Natural killer cell (primary cell): ENCODE measurements at regions not wholly inside any gene's neighbourhood (a gene's known extent, or its start where the extent isn't known, plus 50 kb on each side); places are given as distances from the start of the nearest gene placed in this dataset.

Source experiments
- ATAC-seq, 3 donors: fragments of 150-1000 bp in 2 of 3; fragments of 200-7000 bp in 1 of 3; cut with Tn5 transposase; 1 replicate in 1 of 3; 2 replicates in 2 of 3; pipeline ENCODE4 v1.10.0; 2021; ENCODE audit warnings: mild to moderate bottlenecking in 2 of 3, moderate library complexity in 2 of 3
- DNase-seq, 2 donors: peaks; one replicate each; pipeline versions ENCODE4 v3.0.0 to v3.0.0-alpha.2; 2013 to 2021; ENCODE audit warnings: mixed read lengths in 1 of 2
- H3K27ac ChIP-seq: one replicate; pipeline ENCODE4 v1.5.1; 2013; ENCODE audit warnings: mild to moderate bottlenecking, low read length
- H3K27me3 ChIP-seq: one replicate; pipeline ENCODE4 v1.6.1; 2013; ENCODE audit warnings: low read length; ENCODE audit not compliant: control insufficient read depth, insufficient read depth
- H3K36me3 ChIP-seq: one replicate; pipeline ENCODE4 v1.6.1; 2013; ENCODE audit warnings: low read length; ENCODE audit not compliant: control insufficient read depth, insufficient read depth
- H3K4me1 ChIP-seq: one replicate; pipeline ENCODE4 v1.6.1; 2013; ENCODE audit warnings: low read length; ENCODE audit not compliant: control insufficient read depth, insufficient read depth
- H3K4me3 ChIP-seq: one replicate; pipeline ENCODE4 v1.5.1; 2013; ENCODE audit warnings: low read length
- H3K9me3 ChIP-seq: one replicate; pipeline ENCODE4 v1.6.1; 2013; ENCODE audit warnings: low read length; ENCODE audit not compliant: control insufficient read depth, insufficient read depth
- H3K27ac Mint-ChIP-seq, 2 donors: one replicate each; pipeline ENCODE4 v1.8.0; 2022; ENCODE audit warnings: mild to moderate bottlenecking in 2 of 2, mixed read lengths in 2 of 2, moderate library complexity in 1 of 2
- H3K27me3 Mint-ChIP-seq, 2 donors: one replicate each; pipeline ENCODE4 v1.8.0; 2022; ENCODE audit warnings: low read depth in 2 of 2, mixed read lengths in 2 of 2
- H3K36me3 Mint-ChIP-seq: one replicate; pipeline ENCODE4 v1.8.0; 2022; ENCODE audit warnings: mixed read lengths
- H3K4me1 Mint-ChIP-seq, 2 donors: one replicate each; pipeline ENCODE4 v1.8.0; 2022; ENCODE audit warnings: mixed read lengths in 2 of 2
- H3K4me3 Mint-ChIP-seq: one replicate; pipeline ENCODE4 v1.8.0; 2022; ENCODE audit warnings: mild to moderate bottlenecking, moderate library complexity, mixed read lengths
- H3K9me3 Mint-ChIP-seq, 2 donors: one replicate each; pipeline ENCODE4 v1.8.0; 2022; ENCODE audit warnings: mixed read lengths in 2 of 2
- WGBS: methylation state at CpG from one replicate; pipeline ENCODE4 v1.1.7; 2013; ENCODE audit warnings: missing lambda C conversion rate; ENCODE audit not compliant: insufficient coverage; 5-methylcytosine and 5-hydroxymethylcytosine counted together
- intact Hi-C: fragments of 100-400 bp; cut with micrococcal nuclease; formaldehyde crosslinking; loops from one replicate; pipeline ENCODE4 v1.14.2; 2022
- TF ChIP-seq, protein P1 (sequence below): fragments of 200-600 bp; IDR thresholded peaks from one replicate; pipeline ENCODE4 v1.8.0; 2022; ENCODE audit warnings: antibody characterized with exemption

- ATAC-seq (no peak), DNase-seq (no peak)
- Histone ChIP-seq H3K9me3 (no peaks in the 10 kb centered on the region), H3K27ac (no peak overlapping the region), H3K4me3 (no peak overlapping the region), H3K4me1 (peaks cover 9% of the 10 kb centered on the region), H3K36me3 (no peaks in the 10 kb centered on the region), H3K27me3 (no peaks in the 10 kb centered on the region)
- no peaks in the 10 kb centered on the region for H3K9me3 Mint-ChIP-seq
- TF ChIP-seq, protein P1, sequence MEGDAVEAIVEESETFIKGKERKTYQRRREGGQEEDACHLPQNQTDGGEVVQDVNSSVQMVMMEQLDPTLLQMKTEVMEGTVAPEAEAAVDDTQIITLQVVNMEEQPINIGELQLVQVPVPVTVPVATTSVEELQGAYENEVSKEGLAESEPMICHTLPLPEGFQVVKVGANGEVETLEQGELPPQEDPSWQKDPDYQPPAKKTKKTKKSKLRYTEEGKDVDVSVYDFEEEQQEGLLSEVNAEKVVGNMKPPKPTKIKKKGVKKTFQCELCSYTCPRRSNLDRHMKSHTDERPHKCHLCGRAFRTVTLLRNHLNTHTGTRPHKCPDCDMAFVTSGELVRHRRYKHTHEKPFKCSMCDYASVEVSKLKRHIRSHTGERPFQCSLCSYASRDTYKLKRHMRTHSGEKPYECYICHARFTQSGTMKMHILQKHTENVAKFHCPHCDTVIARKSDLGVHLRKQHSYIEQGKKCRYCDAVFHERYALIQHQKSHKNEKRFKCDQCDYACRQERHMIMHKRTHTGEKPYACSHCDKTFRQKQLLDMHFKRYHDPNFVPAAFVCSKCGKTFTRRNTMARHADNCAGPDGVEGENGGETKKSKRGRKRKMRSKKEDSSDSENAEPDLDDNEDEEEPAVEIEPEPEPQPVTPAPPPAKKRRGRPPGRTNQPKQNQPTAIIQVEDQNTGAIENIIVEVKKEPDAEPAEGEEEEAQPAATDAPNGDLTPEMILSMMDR: no peak
- H3K4me3 Mint-ChIP-seq: no peak overlapping the region
- no peaks in the 10 kb centered on the region for H3K4me1 Mint-ChIP-seq
- no peaks in the 10 kb centered on the region for H3K36me3 Mint-ChIP-seq
- 97% methylated on average over 2 of the region's 2 CpGs for WGBS
- intact Hi-C loops: no loop called here
- peaks cover 2 to 6% of the 10 kb centered on the region in 2 donors for H3K27me3 Mint-ChIP-seq
- H3K27ac Mint-ChIP-seq: no peak overlapping the region
These were observed 100.8 kb upstream of the LYZL2 start for GRCh38 chr10:30730306-30730705.

DNA sequence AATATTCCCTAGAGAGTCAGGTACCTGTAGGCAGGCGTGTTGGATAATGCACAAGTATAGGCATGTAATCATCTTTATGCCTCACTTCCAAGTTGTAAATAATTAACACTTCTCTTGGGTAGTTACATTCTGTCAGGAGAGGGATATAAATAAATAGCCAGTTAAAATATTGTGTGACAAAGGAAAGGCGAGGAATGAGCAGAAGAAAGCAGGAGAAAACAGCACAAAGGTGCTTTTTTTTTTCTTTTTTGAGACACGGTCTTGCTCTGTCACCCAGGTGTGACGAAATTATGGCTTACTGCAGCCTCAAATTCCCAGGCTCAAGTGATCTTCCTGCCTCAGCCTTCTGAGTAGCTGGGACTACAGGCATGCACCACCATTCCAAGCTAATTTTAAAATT is 99.2 kb upstream of the LYZL2 start:
- DNase-seq (no peak), ATAC-seq (no peak)
- Histone ChIP-seq H3K27me3 (no peaks in the 10 kb centered on the region), H3K36me3 (no peaks in the 10 kb centered on the region), H3K4me3 (no peak overlapping the region), H3K4me1 (peaks cover 9% of the 10 kb centered on the region), H3K9me3 (no peaks in the 10 kb centered on the region), H3K27ac (no peak overlapping the region)
- Mint-ChIP-seq H3K27me3 (peaks cover 2 to 6% of the 10 kb centered on the region in 2 donors), H3K36me3 (no peaks in the 10 kb centered on the region), H3K4me3 (no peak overlapping the region), H3K4me1 (no peaks in the 10 kb centered on the region), H3K27ac (no peak overlapping the region), H3K9me3 (no peaks in the 10 kb centered on the region)
- WGBS: 90% methylated on average over 3 of the region's 4 CpGs
- TF ChIP-seq, protein P1: no peak
- intact Hi-C loops: no loop called here

- TF ChIP-seq, protein P1: no peak
- intact Hi-C loops: no loop called here
- no peak overlapping the region for H3K4me3 ChIP-seq
- no peak overlapping the region for H3K27ac ChIP-seq
- H3K27me3 Mint-ChIP-seq: peaks cover 2 to 6% of the 10 kb centered on the region in 2 donors
- no peaks in the 10 kb centered on the region for H3K36me3 Mint-ChIP-seq
- DNase-seq (no peak), ATAC-seq (no peak)
- H3K27me3 ChIP-seq: no peaks in the 10 kb centered on the region
- H3K4me1 ChIP-seq: peaks cover 9% of the 10 kb centered on the region
- no peak overlapping the region for H3K4me3 Mint-ChIP-seq
- no peaks in the 10 kb centered on the region for H3K4me1 Mint-ChIP-seq
- 84% methylated on average over 2 of the region's 5 CpGs for WGBS
- no peaks in the 10 kb centered on the region for H3K9me3 ChIP-seq
- H3K36me3 ChIP-seq: no peaks in the 10 kb centered on the region
- no peak overlapping the region for H3K27ac Mint-ChIP-seq
- H3K9me3 Mint-ChIP-seq: no peaks in the 10 kb centered on the region
These were observed 98.6 kb upstream of the LYZL2 start for GRCh38 chr10:30728127-30728526.

GRCh38 chr10:30727524-30727923 is 98.0 kb upstream of the LYZL2 start:
- Mint-ChIP-seq H3K4me1 (no peaks in the 10 kb centered on the region), H3K36me3 (no peaks in the 10 kb centered on the region), H3K4me3 (no peak overlapping the region), H3K9me3 (no peaks in the 10 kb centered on the region), H3K27me3 (peaks cover 2 to 6% of the 10 kb centered on the region in 2 donors), H3K27ac (no peak overlapping the region)
- no peak overlapping the region for H3K27ac ChIP-seq
- WGBS: 71% methylated on average over 1 of the region's 2 CpGs
- intact Hi-C loops: loop anchor here (1.0 kb wide), 2 partner anchors 1043 to 1081 kb away; no protein-coding TSS in a partner anchor
- H3K9me3 ChIP-seq: no peaks in the 10 kb centered on the region
- no peaks in the 10 kb centered on the region for H3K36me3 ChIP-seq
- DNase-seq (no peak), ATAC-seq (no peak)
- TF ChIP-seq, protein P1: no peak
- no peaks in the 10 kb centered on the region for H3K27me3 ChIP-seq
- no peak overlapping the region for H3K4me3 ChIP-seq
- H3K4me1 ChIP-seq: peaks cover 9% of the 10 kb centered on the region
